Tongue (tissue), 1 donor: ENCODE measurements at regions not wholly inside any gene's neighbourhood (a gene's known extent, or its start where the extent isn't known, plus 50 kb on each side); places are given as distances from the start of the nearest gene placed in this dataset.

Source experiments
- DNase-seq: peaks from one replicate; pipeline ENCODE4 v3.0.0-alpha.2; 2015

GRCh38 chr2:53104263-53104662 is 663.3 kb upstream of the CHAC2 start:
- no peak for DNase-seq

GRCh38 chr2:53103679-53104078 is 663.9 kb upstream of the CHAC2 start:
- DNase-seq = no peak

GRCh38 chr2:53098696-53099078 is 668.9 kb upstream of the CHAC2 start:
- no peak for DNase-seq

- DNase-seq = no peak
Observed at GRCh38 chr2:53096351-53096750, 671.3 kb upstream of the CHAC2 start.

GRCh38 chr2:53095664-53096063 is 671.9 kb upstream of the CHAC2 start:
- no peak for DNase-seq

GRCh38 chr2:53095227-53095626 is 672.4 kb upstream of the CHAC2 start:
- no peak for DNase-seq

- no peak for DNase-seq
Observed at GRCh38 chr2:53093355-53093754, 674.2 kb upstream of the CHAC2 start.

- no peak for DNase-seq
Observed at GRCh38 chr2:53091183-53091582, 676.4 kb upstream of the CHAC2 start.

GRCh38 chr2:53087874-53088461 is 679.6 kb upstream of the CHAC2 start:
- no peak for DNase-seq

- no peak for DNase-seq
Observed at GRCh38 chr2:53087262-53087873, 680.2 kb upstream of the CHAC2 start.

GRCh38 chr2:53077413-53077812 is 690.2 kb upstream of the CHAC2 start:
- DNase-seq = no peak

- peak; percentile 24 for DNase-seq
Observed at GRCh38 chr2:53075760-53076159, 691.8 kb upstream of the CHAC2 start.

- no peak for DNase-seq
Observed at GRCh38 chr2:53067533-53067932, 700.1 kb upstream of the CHAC2 start.

- DNase-seq = no peak
Observed at GRCh38 chr2:53067056-53067455, 700.5 kb upstream of the CHAC2 start.

GRCh38 chr2:53064154-53064553 is 703.5 kb upstream of the CHAC2 start:
- DNase-seq = no peak

GRCh38 chr2:53058526-53058925 is 709.1 kb upstream of the CHAC2 start:
- DNase-seq = peak; percentile 2

- DNase-seq = no peak
Observed at GRCh38 chr2:53053937-53054336, 713.7 kb upstream of the CHAC2 start.

GRCh38 chr2:53051157-53051556 is 716.4 kb upstream of the CHAC2 start:
- no peak for DNase-seq

- no peak for DNase-seq
Observed at GRCh38 chr2:53040536-53041229, 726.9 kb upstream of the CHAC2 start.

- peak; percentile 29 for DNase-seq
Observed at GRCh38 chr2:53036196-53036595, 731.4 kb upstream of the CHAC2 start.

- DNase-seq = no peak
Observed at GRCh38 chr2:53035153-53035552, 732.5 kb upstream of the CHAC2 start.

- DNase-seq = no peak
Observed at GRCh38 chr2:53033411-53033810, 734.2 kb upstream of the CHAC2 start.

- no peak for DNase-seq
Observed at GRCh38 chr2:53028746-53029423, 738.7 kb upstream of the CHAC2 start.
